GM19324 (cell line): ENCODE measurements at regions not wholly inside any gene's neighbourhood (a gene's known extent, or its start where the extent isn't known, plus 50 kb on each side); places are given as distances from the start of the nearest gene placed in this dataset.
"Not testable (repeated sequence)": the region's sequence is repeated elsewhere in the genome, so short reads cannot be mapped to it uniquely, and the experiment has no call there.

Source experiments
- ATAC-seq: cut with Tn5 transposase; IDR thresholded peaks from one replicate; pipeline ENCODE4 v1.9.1; 2021; ENCODE audit warnings: mild to moderate bottlenecking, moderate library complexity; ENCODE audit not compliant: unreplicated experiment, low FRiP score

GRCh38 chr5:60490597-60491166 is 209.3 kb downstream of the DEPDC1B start:
- no peak for ATAC-seq

- no peak for ATAC-seq
These were observed 210.1 kb downstream of the DEPDC1B start for GRCh38 chr5:60489856-60490255.

GRCh38 chr5:60489377-60489776 is 210.6 kb downstream of the DEPDC1B start:
- no peak for ATAC-seq

- no peak for ATAC-seq
These were observed 211.4 kb downstream of the DEPDC1B start for GRCh38 chr5:60488466-60489130.

GRCh38 chr5:60487885-60488442 is 212.0 kb downstream of the DEPDC1B start:
- no peak for ATAC-seq

- no peak for ATAC-seq
These were observed 212.5 kb downstream of the DEPDC1B start for GRCh38 chr5:60487476-60487875.

GRCh38 chr5:60485361-60485760 is 214.6 kb downstream of the DEPDC1B start:
- no peak for ATAC-seq

GRCh38 chr5:60483050-60483449 is 216.9 kb downstream of the DEPDC1B start:
- ATAC-seq = no peak

GRCh38 chr5:60482301-60482700 is 217.7 kb downstream of the DEPDC1B start:
- ATAC-seq = no peak

- no peak for ATAC-seq
These were observed 220.4 kb downstream of the DEPDC1B start for GRCh38 chr5:60479542-60479941.

- no peak for ATAC-seq
These were observed 222.1 kb downstream of the DEPDC1B start for GRCh38 chr5:60477849-60478248.

GRCh38 chr5:60473654-60474053 is 226.3 kb downstream of the DEPDC1B start:
- no peak for ATAC-seq

- not testable (repeated sequence) for ATAC-seq
These were observed 226.9 kb downstream of the DEPDC1B start for GRCh38 chr5:60473027-60473426.

GRCh38 chr5:60470881-60471280 is 229.1 kb downstream of the DEPDC1B start:
- no peak for ATAC-seq

GRCh38 chr5:60469286-60469685 is 230.7 kb downstream of the DEPDC1B start:
- no peak for ATAC-seq

- no peak for ATAC-seq
These were observed 236.6 kb downstream of the DEPDC1B start for GRCh38 chr5:60463179-60463868.

- no peak for ATAC-seq
These were observed 241.3 kb downstream of the DEPDC1B start for GRCh38 chr5:60458666-60459065.

GRCh38 chr5:60457233-60457632 is 242.7 kb downstream of the DEPDC1B start:
- ATAC-seq = no peak

- no peak for ATAC-seq
These were observed 244.4 kb downstream of the DEPDC1B start for GRCh38 chr5:60455589-60455988.

- not testable (repeated sequence) for ATAC-seq
These were observed 245.7 kb downstream of the DEPDC1B start for GRCh38 chr5:60454277-60454676.

GRCh38 chr5:60453186-60453976 is 246.6 kb downstream of the DEPDC1B start:
- no peak for ATAC-seq
